ENCODE measurements at regions not wholly inside any gene's neighbourhood (a gene's known extent, or its start where the extent isn't known, plus 50 kb on each side); places are given as distances from the start of the nearest gene placed in this dataset.

- H2AFZ ChIP-seq (ENCODE audit: low read depth, low read length): no peak overlapping the region
- dilution Hi-C loops (cut with MboI; ENCODE audit: extremely low pct_ligation_motif_present, low sequenced_read_pairs) (no loop called here), intact Hi-C loops (cut with micrococcal nuclease) (no loop called here)
- FAIRE-seq: no peak
- no peaks in the 10 kb centered on the region for H3K9me1 ChIP-seq (replicated peaks; ENCODE audit: control insufficient read depth, extremely low read depth, insufficient read depth, low read length)
- no peaks in the 10 kb centered on the region for H3K4me1 ChIP-seq (ENCODE audit: control insufficient read depth, extremely low read depth, insufficient read depth, low read length)
- BruUV-seq (replicated peaks): no TSS peak
- TF ChIP-seq JUN (IDR thresholded peaks at IDR 0.05; ENCODE audit: borderline replicate concordance, insufficient read depth, insufficient read length, low read depth) (no peak), EZH2 (IDR thresholded peaks at IDR 0.05; ENCODE audit: borderline replicate concordance, low read depth, low read length, severe bottlenecking) (no peak), MAX (IDR thresholded peaks at IDR 0.05; ENCODE audit: insufficient read depth, insufficient read length) (no peak), POLR2AphosphoS5 (IDR thresholded peaks at IDR 0.05; ENCODE audit: insufficient read depth, low read depth, low read length) (no peak), GATA2 (IDR thresholded peaks at IDR 0.05; ENCODE audit: insufficient read depth, insufficient read length, low read depth, low read length) (no peak), CTCF (IDR thresholded peaks at IDR 0.05; ENCODE audit: extremely low read depth in 1 of 2, insufficient read depth in 1 of 2, low read depth in 1 of 2, low read length in 2 of 2) (no peak), POLR2A (IDR thresholded peaks at IDR 0.05; ENCODE audit: low read depth, low read length) (no peak), FOS (IDR thresholded peaks at IDR 0.05; ENCODE audit: borderline replicate concordance, insufficient read depth, low read length) (no peak), MYC (IDR thresholded peaks at IDR 0.05; ENCODE audit: low read depth, low read length) (no peak)
- no peaks in the 10 kb centered on the region for H3K36me3 ChIP-seq (ENCODE audit: control insufficient read depth in 2 of 2, extremely low read depth in 1 of 2, insufficient read depth in 2 of 2, low read length in 2 of 2)
- H3K4me2 ChIP-seq (ENCODE audit: insufficient read depth, low read length): no peak overlapping the region
- CTCF ChIA-PET: no interaction called here
- no peaks in the 10 kb centered on the region for H3K79me2 ChIP-seq (ENCODE audit: control insufficient read depth, insufficient read depth, low read length)
- H3K4me3 ChIP-seq (replicated peaks in 1 of 3; ENCODE audit: insufficient read depth in 1 of 3, low read depth in 1 of 3, low read length in 3 of 3): no peak overlapping the region
- H3K27me3 ChIP-seq (ENCODE audit: control insufficient read depth in 2 of 2, insufficient read depth in 2 of 2, low read length in 2 of 2): no peaks in the 10 kb centered on the region
- no peak overlapping the region for H3K9ac ChIP-seq (replicated peaks; ENCODE audit: extremely low read depth, insufficient read depth, low read length)
- no peak overlapping the region for H3K27ac ChIP-seq (ENCODE audit: insufficient read depth, low read depth, low read length)
- H4K20me1 ChIP-seq (replicated peaks; ENCODE audit: control insufficient read depth, extremely low read depth, insufficient read depth, low read length): no peaks in the 10 kb centered on the region
- POLR2A ChIA-PET: no interaction called here
- peaks cover 5% of the 10 kb centered on the region for H3K9me3 ChIP-seq (replicated peaks; ENCODE audit: control insufficient read depth, insufficient read depth, low read length)
- no peak for DNase-seq (ENCODE audit: low read depth, low spot score)
Observed at GRCh38 chr13:83798731-83799130, 83.5 kb downstream of the SLITRK1 start.

All from endothelial cell of umbilical vein (primary cell).